Keratinocyte (primary cell): ENCODE measurements at regions not wholly inside any gene's neighbourhood (a gene's known extent, or its start where the extent isn't known, plus 50 kb on each side); places are given as distances from the start of the nearest gene placed in this dataset.

Source experiments
- EZH2 ChIP-seq: IDR thresholded peaks from one replicate; pipeline ENCODE4 v1.6.1; 2012; ENCODE audit warnings: inconsistent platforms, mild to moderate bottlenecking, low read length, moderate library complexity
- TF ChIP-seq, protein P1 (sequence below), 3 experiments: IDR thresholded peaks in 1 of 3; conservative IDR thresholded peaks in 1 of 3; optimal IDR thresholded peaks in 1 of 3; 2 replicates in 2 of 3; 3 replicates in 1 of 3; pipeline versions ENCODE3 to v1.5.1; 2011; ENCODE audit warnings: low read length in 3 of 3, mild to moderate bottlenecking in 3 of 3, moderate library complexity in 2 of 3, control low read depth in 1 of 3, inconsistent platforms in 1 of 3; ENCODE audit not compliant: insufficient read depth in 2 of 3; ENCODE audit errors: extremely low read depth in 1 of 3

- TF ChIP-seq, protein P1, sequence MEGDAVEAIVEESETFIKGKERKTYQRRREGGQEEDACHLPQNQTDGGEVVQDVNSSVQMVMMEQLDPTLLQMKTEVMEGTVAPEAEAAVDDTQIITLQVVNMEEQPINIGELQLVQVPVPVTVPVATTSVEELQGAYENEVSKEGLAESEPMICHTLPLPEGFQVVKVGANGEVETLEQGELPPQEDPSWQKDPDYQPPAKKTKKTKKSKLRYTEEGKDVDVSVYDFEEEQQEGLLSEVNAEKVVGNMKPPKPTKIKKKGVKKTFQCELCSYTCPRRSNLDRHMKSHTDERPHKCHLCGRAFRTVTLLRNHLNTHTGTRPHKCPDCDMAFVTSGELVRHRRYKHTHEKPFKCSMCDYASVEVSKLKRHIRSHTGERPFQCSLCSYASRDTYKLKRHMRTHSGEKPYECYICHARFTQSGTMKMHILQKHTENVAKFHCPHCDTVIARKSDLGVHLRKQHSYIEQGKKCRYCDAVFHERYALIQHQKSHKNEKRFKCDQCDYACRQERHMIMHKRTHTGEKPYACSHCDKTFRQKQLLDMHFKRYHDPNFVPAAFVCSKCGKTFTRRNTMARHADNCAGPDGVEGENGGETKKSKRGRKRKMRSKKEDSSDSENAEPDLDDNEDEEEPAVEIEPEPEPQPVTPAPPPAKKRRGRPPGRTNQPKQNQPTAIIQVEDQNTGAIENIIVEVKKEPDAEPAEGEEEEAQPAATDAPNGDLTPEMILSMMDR (optimal IDR thresholded peaks at IDR 0.05 in 1 of 3, IDR thresholded peaks at IDR 0.05 in 1 of 3, conservative IDR thresholded peaks at IDR 0.05 in 1 of 3; ENCODE audit: extremely low read depth in 1 of 3, insufficient read depth in 2 of 3, low read length in 3 of 3) = no peak
- no peak for TF ChIP-seq EZH2
Observed at GRCh38 chr2:36006444-36006843, 349.1 kb upstream of the CRIM1 start.
